Hypothalamus (tissue), 51 donors: ENCODE measurements at regions not wholly inside any gene's neighbourhood (a gene's known extent, or its start where the extent isn't known, plus 50 kb on each side); places are given as distances from the start of the nearest gene placed in this dataset.
"Not testable (repeated sequence)": the region's sequence is repeated elsewhere in the genome, so short reads cannot be mapped to it uniquely, and the experiment has no call there.

ENCODE experiments used
- DNase-seq, 51 donors: peaks; one replicate each; lab custom pipeline; 2025; lab: John Stamatoyannopoulos, UW

- DNase-seq: no peak
These were observed 1466.0 kb upstream of the GOT2 start for GRCh38 chr16:60200161-60200560.

- DNase-seq: no peak
These were observed 1465.0 kb upstream of the GOT2 start for GRCh38 chr16:60199150-60199549.

GRCh38 chr16:60181536-60181935, 1447.4 kb upstream of the GOT2 start:
- no peak for DNase-seq

- DNase-seq: no peak
These were observed 1446.5 kb upstream of the GOT2 start for GRCh38 chr16:60180609-60181008.

- DNase-seq: no peak
These were observed 1436.1 kb upstream of the GOT2 start for GRCh38 chr16:60170196-60170595.

- DNase-seq: no peak
These were observed 1432.0 kb upstream of the GOT2 start for GRCh38 chr16:60166111-60166510.

- no peak for DNase-seq
These were observed 1417.9 kb upstream of the GOT2 start for GRCh38 chr16:60151987-60152386.

- DNase-seq: no peak
These were observed 1416.8 kb upstream of the GOT2 start for GRCh38 chr16:60150907-60151306.

- DNase-seq: no peak
These were observed 1409.2 kb upstream of the GOT2 start for GRCh38 chr16:60143348-60143705.

- no peak for DNase-seq
These were observed 1408.7 kb upstream of the GOT2 start for GRCh38 chr16:60142619-60143347.

GRCh38 chr16:60137891-60138290, 1403.8 kb upstream of the GOT2 start:
- DNase-seq: no peak

GRCh38 chr16:60127196-60127595, 1393.1 kb upstream of the GOT2 start:
- DNase-seq: no peak

GRCh38 chr16:60126115-60126514, 1392.0 kb upstream of the GOT2 start:
- not testable (repeated sequence) for DNase-seq

GRCh38 chr16:60123392-60124023, 1389.4 kb upstream of the GOT2 start:
- DNase-seq: no peak

GRCh38 chr16:60120586-60120985, 1386.5 kb upstream of the GOT2 start:
- DNase-seq: no peak

GRCh38 chr16:60110531-60110930, 1376.4 kb upstream of the GOT2 start:
- no peak for DNase-seq

GRCh38 chr16:60107871-60108270, 1373.8 kb upstream of the GOT2 start:
- DNase-seq: no peak

- DNase-seq: no peak
These were observed 1373.3 kb upstream of the GOT2 start for GRCh38 chr16:60107437-60107836.

GRCh38 chr16:60100371-60100770, 1366.3 kb upstream of the GOT2 start:
- no peak for DNase-seq

- DNase-seq: no peak
These were observed 1357.4 kb upstream of the GOT2 start for GRCh38 chr16:60091529-60091928.

GRCh38 chr16:60091071-60091470, 1357.0 kb upstream of the GOT2 start:
- no peak for DNase-seq

- no peak for DNase-seq
These were observed 1353.4 kb upstream of the GOT2 start for GRCh38 chr16:60087530-60087929.

GRCh38 chr16:60078819-60079218, 1344.7 kb upstream of the GOT2 start:
- DNase-seq: not testable (repeated sequence)
